ENCODE measurements at regions not wholly inside any gene's neighbourhood (a gene's known extent, or its start where the extent isn't known, plus 50 kb on each side); places are given as distances from the start of the nearest gene placed in this dataset.

DNA sequence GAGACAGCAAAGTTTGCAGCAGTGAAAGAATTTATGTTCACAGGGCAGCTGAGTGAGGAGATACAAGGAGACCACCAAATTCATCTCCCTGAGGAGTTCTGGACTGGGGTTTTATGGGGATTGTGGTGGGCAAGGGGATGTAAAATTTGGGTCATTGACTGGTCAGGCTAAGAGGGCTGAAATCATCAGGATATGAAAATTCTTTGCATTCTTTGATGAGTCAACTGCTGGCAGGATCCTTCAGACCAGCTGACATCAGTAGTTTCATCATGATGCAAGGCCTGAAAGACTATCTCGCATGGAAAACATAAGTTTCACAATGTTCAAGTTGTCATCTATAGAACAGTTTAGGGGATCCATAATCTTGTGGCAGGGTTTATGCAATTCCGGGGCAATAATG, 869.5 kb upstream of the PCDH9 start:
- 0 out of 2 replicates have a peak, but pooled peaks have one; percentile 18 for TF ChIP-seq NFIC (IDR thresholded peaks at IDR 0.05)
- TF ChIP-seq RAD21 (IDR thresholded peaks at IDR 0.05; ENCODE audit: low read depth) = no peak
- TF ChIP-seq EGR1 (IDR thresholded peaks at IDR 0.05) = no peak
- peak; percentile 44; the same call in 1 of the 2 replicates for TF ChIP-seq TEAD4 (IDR thresholded peaks at IDR 0.05)
- TF ChIP-seq CEBPB (IDR thresholded peaks at IDR 0.05) = no peak
- no peak for TF ChIP-seq FOXM1 (IDR thresholded peaks at IDR 0.05; ENCODE audit: borderline replicate concordance, low read depth)

DNA sequence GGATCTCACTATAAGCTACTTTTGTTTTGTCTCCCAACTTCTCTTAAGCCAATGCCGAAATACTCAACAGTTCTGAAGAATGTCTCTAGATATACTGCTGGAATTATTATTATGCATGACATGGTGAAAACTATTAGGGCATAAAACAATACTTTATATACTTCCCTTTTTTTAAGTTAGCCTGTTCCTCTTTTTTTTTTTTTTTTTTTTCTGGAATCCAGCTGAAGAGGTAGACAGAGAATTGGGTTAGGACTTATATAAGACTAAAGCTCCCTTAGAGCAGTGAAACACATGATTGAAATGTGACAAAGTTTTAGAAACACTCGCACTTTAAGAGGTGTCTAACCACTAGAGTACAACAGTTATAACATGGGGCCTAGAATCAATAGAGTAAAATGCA, 850.9 kb upstream of the PCDH9 start:
- TF ChIP-seq EGR1 (IDR thresholded peaks at IDR 0.05) (no peak), EP300 (IDR thresholded peaks at IDR 0.05; ENCODE audit: borderline replicate concordance) (no peak), NFIC (IDR thresholded peaks at IDR 0.05) (no peak), FOXM1 (IDR thresholded peaks at IDR 0.05; ENCODE audit: borderline replicate concordance, low read depth) (no peak), MAX (IDR thresholded peaks at IDR 0.05) (no peak), ZBTB7A (IDR thresholded peaks at IDR 0.05; ENCODE audit: low read depth) (no peak), TAF1 (IDR thresholded peaks at IDR 0.05; ENCODE audit: low read depth) (no peak), TEAD4 (IDR thresholded peaks at IDR 0.05) (no peak), CEBPB (IDR thresholded peaks at IDR 0.05) (no peak), YY1 (IDR thresholded peaks at IDR 0.05; ENCODE audit: low read depth) (no peak), TCF12 (IDR thresholded peaks at IDR 0.05; ENCODE audit: low read depth) (no peak), CREB1 (IDR thresholded peaks at IDR 0.05; ENCODE audit: low read depth) (no peak), RAD21 (IDR thresholded peaks at IDR 0.05; ENCODE audit: low read depth) (no peak)
- TF ChIP-seq, protein P1, sequence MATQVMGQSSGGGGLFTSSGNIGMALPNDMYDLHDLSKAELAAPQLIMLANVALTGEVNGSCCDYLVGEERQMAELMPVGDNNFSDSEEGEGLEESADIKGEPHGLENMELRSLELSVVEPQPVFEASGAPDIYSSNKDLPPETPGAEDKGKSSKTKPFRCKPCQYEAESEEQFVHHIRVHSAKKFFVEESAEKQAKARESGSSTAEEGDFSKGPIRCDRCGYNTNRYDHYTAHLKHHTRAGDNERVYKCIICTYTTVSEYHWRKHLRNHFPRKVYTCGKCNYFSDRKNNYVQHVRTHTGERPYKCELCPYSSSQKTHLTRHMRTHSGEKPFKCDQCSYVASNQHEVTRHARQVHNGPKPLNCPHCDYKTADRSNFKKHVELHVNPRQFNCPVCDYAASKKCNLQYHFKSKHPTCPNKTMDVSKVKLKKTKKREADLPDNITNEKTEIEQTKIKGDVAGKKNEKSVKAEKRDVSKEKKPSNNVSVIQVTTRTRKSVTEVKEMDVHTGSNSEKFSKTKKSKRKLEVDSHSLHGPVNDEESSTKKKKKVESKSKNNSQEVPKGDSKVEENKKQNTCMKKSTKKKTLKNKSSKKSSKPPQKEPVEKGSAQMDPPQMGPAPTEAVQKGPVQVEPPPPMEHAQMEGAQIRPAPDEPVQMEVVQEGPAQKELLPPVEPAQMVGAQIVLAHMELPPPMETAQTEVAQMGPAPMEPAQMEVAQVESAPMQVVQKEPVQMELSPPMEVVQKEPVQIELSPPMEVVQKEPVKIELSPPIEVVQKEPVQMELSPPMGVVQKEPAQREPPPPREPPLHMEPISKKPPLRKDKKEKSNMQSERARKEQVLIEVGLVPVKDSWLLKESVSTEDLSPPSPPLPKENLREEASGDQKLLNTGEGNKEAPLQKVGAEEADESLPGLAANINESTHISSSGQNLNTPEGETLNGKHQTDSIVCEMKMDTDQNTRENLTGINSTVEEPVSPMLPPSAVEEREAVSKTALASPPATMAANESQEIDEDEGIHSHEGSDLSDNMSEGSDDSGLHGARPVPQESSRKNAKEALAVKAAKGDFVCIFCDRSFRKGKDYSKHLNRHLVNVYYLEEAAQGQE (IDR thresholded peaks at IDR 0.05; ENCODE audit: low read depth) = no peak
- TF ChIP-seq, protein P2, sequence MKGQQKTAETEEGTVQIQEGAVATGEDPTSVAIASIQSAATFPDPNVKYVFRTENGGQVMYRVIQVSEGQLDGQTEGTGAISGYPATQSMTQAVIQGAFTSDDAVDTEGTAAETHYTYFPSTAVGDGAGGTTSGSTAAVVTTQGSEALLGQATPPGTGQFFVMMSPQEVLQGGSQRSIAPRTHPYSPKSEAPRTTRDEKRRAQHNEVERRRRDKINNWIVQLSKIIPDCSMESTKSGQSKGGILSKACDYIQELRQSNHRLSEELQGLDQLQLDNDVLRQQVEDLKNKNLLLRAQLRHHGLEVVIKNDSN (IDR thresholded peaks at IDR 0.05) = no peak

- no peak for TF ChIP-seq TCF12 (IDR thresholded peaks at IDR 0.05; ENCODE audit: low read depth)
- TF ChIP-seq EGR1 (IDR thresholded peaks at IDR 0.05) = no peak
- TF ChIP-seq YY1 (IDR thresholded peaks at IDR 0.05; ENCODE audit: low read depth) = no peak
- TF ChIP-seq TEAD4 (IDR thresholded peaks at IDR 0.05) = no peak
- TF ChIP-seq NFIC (IDR thresholded peaks at IDR 0.05) = no peak
- TF ChIP-seq ZBTB7A (IDR thresholded peaks at IDR 0.05; ENCODE audit: low read depth) = no peak
- TF ChIP-seq MAX (IDR thresholded peaks at IDR 0.05) = no peak
- TF ChIP-seq RAD21 (IDR thresholded peaks at IDR 0.05; ENCODE audit: low read depth) = no peak
- TF ChIP-seq TAF1 (IDR thresholded peaks at IDR 0.05; ENCODE audit: low read depth) = no peak
- TF ChIP-seq FOXM1 (IDR thresholded peaks at IDR 0.05; ENCODE audit: borderline replicate concordance, low read depth) = no peak
- TF ChIP-seq CEBPB (IDR thresholded peaks at IDR 0.05) = no peak
- TF ChIP-seq, protein P1 (IDR thresholded peaks at IDR 0.05; ENCODE audit: low read depth) = no peak
- TF ChIP-seq EP300 (IDR thresholded peaks at IDR 0.05; ENCODE audit: borderline replicate concordance) = no peak
- no peak for TF ChIP-seq CREB1 (IDR thresholded peaks at IDR 0.05; ENCODE audit: low read depth)
- TF ChIP-seq, protein P2 (IDR thresholded peaks at IDR 0.05) = no peak
Observed at GRCh38 chr13:68078874-68079273, 848.7 kb upstream of the PCDH9 start.

- TF ChIP-seq EP300 (IDR thresholded peaks at IDR 0.05; ENCODE audit: borderline replicate concordance) (no peak), ZBTB7A (IDR thresholded peaks at IDR 0.05; ENCODE audit: low read depth) (no peak), YY1 (IDR thresholded peaks at IDR 0.05; ENCODE audit: low read depth) (no peak), NFIC (IDR thresholded peaks at IDR 0.05) (no peak), MAX (IDR thresholded peaks at IDR 0.05) (no peak), CREB1 (IDR thresholded peaks at IDR 0.05; ENCODE audit: low read depth) (no peak)
Observed at GRCh38 chr13:68078469-68078868, 848.3 kb upstream of the PCDH9 start.

- TF ChIP-seq CEBPB (IDR thresholded peaks at IDR 0.05) = no peak
- TF ChIP-seq TEAD4 (IDR thresholded peaks at IDR 0.05) = no peak
- no peak for TF ChIP-seq CREB1 (IDR thresholded peaks at IDR 0.05; ENCODE audit: low read depth)
- TF ChIP-seq EP300 (IDR thresholded peaks at IDR 0.05; ENCODE audit: borderline replicate concordance) = no peak
- no peak for TF ChIP-seq MAX (IDR thresholded peaks at IDR 0.05)
- no peak for TF ChIP-seq FOXM1 (IDR thresholded peaks at IDR 0.05; ENCODE audit: borderline replicate concordance, low read depth)
- no peak for TF ChIP-seq TCF12 (IDR thresholded peaks at IDR 0.05; ENCODE audit: low read depth)
- TF ChIP-seq RAD21 (IDR thresholded peaks at IDR 0.05; ENCODE audit: low read depth) = no peak
- no peak for TF ChIP-seq NFIC (IDR thresholded peaks at IDR 0.05)
- no peak for TF ChIP-seq ZBTB7A (IDR thresholded peaks at IDR 0.05; ENCODE audit: low read depth)
- TF ChIP-seq, protein P1 (IDR thresholded peaks at IDR 0.05; ENCODE audit: low read depth) = no peak
Observed at GRCh38 chr13:68076046-68076445, 845.9 kb upstream of the PCDH9 start.
